ENCODE measurements at regions not wholly inside any gene's neighbourhood (a gene's known extent, or its start where the extent isn't known, plus 50 kb on each side); places are given as distances from the start of the nearest gene placed in this dataset.

GRCh38 chr6:149217466-149217888 is 100.0 kb upstream of the TAB2 start:
- DNase-seq (ENCODE audit: low read depth) = no peak

GRCh38 chr6:149218471-149218870 is 99.0 kb upstream of the TAB2 start:
- DNase-seq (ENCODE audit: low read depth) = no peak

- DNase-seq (ENCODE audit: low read depth) = no peak
Observed at GRCh38 chr6:149218915-149219314, 98.6 kb upstream of the TAB2 start.

GRCh38 chr6:149220882-149221773 is 96.4 kb upstream of the TAB2 start:
- no peak for DNase-seq (ENCODE audit: low read depth)

- peak; percentile 60 for DNase-seq (ENCODE audit: low read depth)
Observed at GRCh38 chr6:149221774-149222070, 95.8 kb upstream of the TAB2 start.

- DNase-seq (ENCODE audit: low read depth) = no peak
Observed at GRCh38 chr6:149223120-149223903, 94.2 kb upstream of the TAB2 start.

- no peak for DNase-seq (ENCODE audit: low read depth)
Observed at GRCh38 chr6:149223904-149224351, 93.6 kb upstream of the TAB2 start.

- DNase-seq (ENCODE audit: low read depth) = no peak
Observed at GRCh38 chr6:149224399-149224798, 93.1 kb upstream of the TAB2 start.

GRCh38 chr6:149225370-149225769 is 92.1 kb upstream of the TAB2 start:
- DNase-seq (ENCODE audit: low read depth) = no peak

GRCh38 chr6:149225946-149226345 is 91.6 kb upstream of the TAB2 start:
- no peak for DNase-seq (ENCODE audit: low read depth)

- no peak for DNase-seq (ENCODE audit: low read depth)
Observed at GRCh38 chr6:149227796-149228195, 89.7 kb upstream of the TAB2 start.

- no peak for DNase-seq (ENCODE audit: low read depth)
Observed at GRCh38 chr6:149228311-149228955, 89.1 kb upstream of the TAB2 start.

GRCh38 chr6:149229096-149229495 is 88.4 kb upstream of the TAB2 start:
- no peak for DNase-seq (ENCODE audit: low read depth)

- DNase-seq (ENCODE audit: low read depth) = no peak
Observed at GRCh38 chr6:149230712-149231460, 86.6 kb upstream of the TAB2 start.

GRCh38 chr6:149231778-149232177 is 85.7 kb upstream of the TAB2 start:
- no peak for DNase-seq (ENCODE audit: low read depth)

GRCh38 chr6:149233056-149233715 is 84.3 kb upstream of the TAB2 start:
- DNase-seq (ENCODE audit: low read depth) = peak; percentile 99

- DNase-seq (ENCODE audit: low read depth) = peak; percentile 61
Observed at GRCh38 chr6:149234051-149234962, 83.2 kb upstream of the TAB2 start.

- DNase-seq (ENCODE audit: low read depth) = peak; percentile 81
Observed at GRCh38 chr6:149235130-149235561, 82.4 kb upstream of the TAB2 start.

GRCh38 chr6:149236589-149236988 is 80.9 kb upstream of the TAB2 start:
- no peak for DNase-seq (ENCODE audit: low read depth)

- no peak for DNase-seq (ENCODE audit: low read depth)
Observed at GRCh38 chr6:149237464-149237863, 80.0 kb upstream of the TAB2 start.

Data from ELR (cell line).